ENCODE measurements at regions not wholly inside any gene's neighbourhood (a gene's known extent, or its start where the extent isn't known, plus 50 kb on each side); places are given as distances from the start of the nearest gene placed in this dataset.
A peak's percentile ranks its signal among the peaks of the same experiment; 100 is the strongest.
"Not testable (repeated sequence)": the region's sequence is repeated elsewhere in the genome, so short reads cannot be mapped to it uniquely, and the experiment has no call there.

DNA sequence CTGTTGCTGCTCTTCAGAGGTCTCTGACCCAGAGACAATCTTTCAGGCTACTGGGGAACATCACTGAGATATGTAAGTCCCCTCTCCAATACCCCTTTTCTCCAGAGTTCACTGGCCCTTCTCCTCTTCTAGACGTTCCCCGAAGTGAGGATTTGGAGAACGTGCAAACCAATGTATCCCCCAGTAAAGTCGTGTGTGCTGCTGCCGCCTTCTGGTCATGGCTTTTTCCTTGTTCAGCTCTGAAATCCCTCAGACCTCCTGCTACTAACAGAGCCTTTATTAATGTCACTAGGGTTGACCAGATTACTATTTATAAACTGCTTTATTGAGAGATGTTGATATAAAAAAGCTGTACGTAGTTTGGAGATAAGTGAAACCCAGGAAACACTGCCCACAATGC is 1028.6 kb downstream of the CDH9 start:
- peak; percentile 99 for ATAC-seq
- DNase-seq (ENCODE audit: low spot score) = peak; percentile 66

DNA sequence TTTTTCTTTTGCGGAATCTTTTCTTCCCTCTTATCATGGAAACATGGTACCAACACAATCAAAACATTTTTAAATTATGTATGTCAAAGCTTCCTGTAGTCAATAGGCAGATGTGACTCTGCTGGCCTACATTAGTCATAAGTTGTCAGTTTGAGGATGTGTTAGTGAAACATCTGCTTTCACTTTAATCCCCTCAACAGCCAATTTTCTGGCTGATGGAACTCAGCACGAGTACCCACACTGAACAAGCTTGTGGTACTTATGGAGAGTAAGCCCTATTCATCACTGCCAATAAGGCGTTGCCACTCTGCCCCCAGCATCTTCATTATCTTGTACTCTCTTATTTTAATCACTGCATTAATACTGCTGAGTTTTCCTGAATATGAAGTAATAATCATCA is 1034.4 kb downstream of the CDH9 start:
- DNase-seq (ENCODE audit: low spot score) (no peak), ATAC-seq (no peak)

DNA sequence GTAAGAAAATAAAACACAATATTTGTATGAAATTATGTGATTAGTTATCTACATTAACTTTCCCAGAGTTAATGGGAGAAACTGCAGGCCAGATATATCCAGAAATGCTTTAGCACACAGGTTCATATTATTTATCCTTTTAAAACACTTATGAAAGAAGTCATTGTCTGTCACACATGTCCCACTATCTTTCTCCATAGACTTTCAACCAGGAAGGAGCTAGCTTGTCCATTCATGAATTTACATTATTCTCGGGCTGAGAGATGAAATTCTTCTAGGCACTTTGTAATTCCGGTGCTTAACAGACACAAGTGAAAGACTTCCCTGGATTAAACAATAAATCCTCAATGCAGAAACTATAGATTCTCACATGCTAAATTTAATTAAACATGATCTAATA is 1043.2 kb downstream of the CDH9 start:
- ATAC-seq = no peak
- no peak for DNase-seq (ENCODE audit: low spot score)

GRCh38 chr5:25993701-25994100 is 1044.7 kb downstream of the CDH9 start:
- DNase-seq (ENCODE audit: low spot score) = no peak
- peak; percentile 66 for ATAC-seq

GRCh38 chr5:25991639-25992038 is 1046.7 kb downstream of the CDH9 start:
- ATAC-seq (no peak), DNase-seq (ENCODE audit: low spot score) (no peak)

GRCh38 chr5:25990771-25991170 is 1047.6 kb downstream of the CDH9 start:
- no peak for ATAC-seq
- no peak for DNase-seq (ENCODE audit: low spot score)

DNA sequence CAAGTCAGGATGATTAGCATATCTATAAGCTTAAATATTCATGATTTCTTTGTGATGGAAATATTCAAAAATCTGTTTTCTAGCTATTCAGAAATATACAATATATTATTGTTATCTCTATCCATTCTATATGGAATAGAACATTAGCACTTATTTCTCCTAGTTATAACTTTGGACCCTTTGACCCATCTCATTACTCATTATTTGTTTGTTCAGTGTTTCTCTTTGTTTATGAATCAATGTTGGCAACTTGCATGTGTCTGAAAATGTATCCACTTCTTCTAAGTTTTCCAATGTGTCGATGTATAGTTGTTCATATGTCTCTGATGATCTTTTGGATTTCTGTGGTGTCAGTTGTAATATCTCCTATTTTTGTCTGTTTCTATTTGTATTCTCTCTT is 1059.3 kb downstream of the CDH9 start:
- ATAC-seq (no peak), DNase-seq (ENCODE audit: low spot score) (no peak)

GRCh38 chr5:25975885-25976284 is 1062.5 kb downstream of the CDH9 start:
- peak; percentile 64 for ATAC-seq
- no peak for DNase-seq (ENCODE audit: low spot score)

- no peak for ATAC-seq
These were observed 1063.9 kb downstream of the CDH9 start for GRCh38 chr5:25974451-25974850.

DNA sequence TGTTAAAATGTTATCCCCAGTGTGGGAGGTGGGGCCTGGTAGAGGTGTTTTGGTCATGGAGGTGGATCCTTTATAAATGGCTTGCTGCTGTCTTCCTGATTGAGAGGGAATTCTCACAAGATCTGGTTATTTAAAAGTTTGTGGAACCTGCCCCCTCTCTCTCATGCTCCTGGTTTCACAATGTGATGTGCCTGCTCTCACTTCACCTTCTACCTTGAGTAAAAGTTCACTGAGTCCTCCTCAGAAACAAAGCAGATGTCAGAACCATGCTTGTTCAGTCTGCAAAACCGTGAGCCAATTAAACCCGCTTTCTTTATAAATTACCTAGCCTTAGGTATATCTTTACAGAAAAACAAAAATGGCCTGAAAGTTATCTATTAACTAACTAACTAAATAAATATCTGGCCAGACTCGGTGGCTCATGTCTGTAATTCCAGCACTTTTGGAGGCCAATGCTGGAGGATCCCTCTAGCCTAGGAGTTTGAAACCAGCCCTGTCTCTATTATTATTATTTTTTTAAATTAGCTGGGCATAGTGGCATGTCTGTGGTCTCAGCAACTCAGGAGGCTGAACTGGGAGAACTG is 1067.4 kb downstream of the CDH9 start:
- DNase-seq (ENCODE audit: low spot score) (no peak), ATAC-seq (peak; percentile 86)

More at GRCh38 chr5:25974451-25974850, 1063.9 kb downstream of the CDH9 start:
- DNase-seq (ENCODE audit: low spot score) = no peak

DNA sequence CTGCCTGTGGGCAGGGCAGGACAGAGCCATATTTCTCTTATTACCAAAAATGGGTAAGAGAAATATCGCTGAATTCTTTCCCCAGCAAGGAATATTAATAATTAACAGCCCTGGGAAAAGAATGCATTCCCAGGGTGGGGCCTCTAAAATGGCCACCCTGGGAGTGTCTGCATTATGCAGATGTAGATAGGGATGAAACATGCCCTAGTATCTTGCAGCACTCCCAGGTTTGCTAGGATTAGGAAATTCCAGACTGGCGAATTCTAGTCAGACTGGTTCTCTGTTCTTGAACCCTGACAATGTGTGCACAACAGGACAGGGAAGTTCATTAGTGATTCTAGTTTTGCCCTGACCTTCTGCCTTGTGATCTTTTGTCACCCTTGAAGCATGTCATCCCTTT is 1069.3 kb downstream of the CDH9 start:
- not testable (repeated sequence) for ATAC-seq; DNase-seq (ENCODE audit: low spot score)

GRCh38 chr5:25964009-25964372 is 1074.4 kb downstream of the CDH9 start:
- ATAC-seq (peak; percentile 69), DNase-seq (ENCODE audit: low spot score) (no peak)

DNA sequence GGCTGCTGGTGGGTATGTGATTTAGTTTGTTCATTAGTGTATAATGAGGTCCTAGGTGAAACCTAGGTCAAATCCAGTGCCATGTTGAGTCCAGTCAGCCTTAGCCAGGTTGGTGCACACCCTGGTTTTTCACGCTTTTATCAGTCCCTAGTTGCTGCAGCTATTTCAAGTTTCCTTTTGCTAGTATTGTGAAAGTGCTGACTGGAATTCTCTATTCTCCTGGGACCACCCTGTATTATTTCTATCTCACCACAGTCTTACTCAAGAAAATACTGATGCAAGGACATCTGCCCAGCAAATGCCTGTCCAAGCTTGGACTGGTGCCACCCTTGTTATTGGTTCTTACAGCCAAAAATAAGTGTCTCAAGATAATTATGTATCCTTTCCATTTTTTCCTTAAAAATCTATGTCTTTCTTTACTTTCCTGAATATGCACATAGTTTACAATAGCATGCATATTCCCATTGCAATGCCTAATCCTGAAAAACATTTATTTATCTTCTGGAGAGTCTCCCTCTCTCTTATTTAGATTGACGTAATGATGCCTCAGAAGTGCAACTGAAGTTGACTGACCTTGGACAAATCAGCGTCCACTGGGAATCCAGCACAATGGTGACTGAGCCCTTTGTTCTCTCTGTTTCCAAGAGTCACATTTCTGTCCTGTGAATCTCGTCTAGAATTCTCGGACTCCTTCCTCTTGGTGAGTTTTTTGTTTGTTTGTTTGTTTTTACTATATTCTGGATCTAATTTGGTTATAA is 1075.0 kb downstream of the CDH9 start:
- ATAC-seq (peak; percentile 82), DNase-seq (ENCODE audit: low spot score) (peak; percentile 54)

DNA sequence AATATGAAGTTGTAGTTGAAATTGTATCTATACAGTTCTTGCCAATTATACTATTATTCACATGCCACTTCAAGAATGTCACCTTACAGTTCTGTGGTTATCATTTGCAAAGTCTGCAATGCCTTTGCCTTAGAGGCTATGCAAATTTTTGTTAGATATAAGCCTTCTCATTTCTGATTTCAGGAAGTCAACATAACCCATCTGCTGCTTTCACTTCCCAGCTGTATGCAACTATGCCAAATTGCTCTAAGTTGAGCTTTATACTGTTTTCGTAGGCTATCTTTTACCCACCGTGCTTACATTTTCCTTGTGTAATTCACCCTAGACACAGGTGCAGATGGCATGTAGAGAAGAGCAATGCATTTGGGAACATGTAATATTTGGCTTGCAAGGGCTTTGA is 1083.0 kb downstream of the CDH9 start:
- DNase-seq (ENCODE audit: low spot score) (no peak), ATAC-seq (no peak)

DNA sequence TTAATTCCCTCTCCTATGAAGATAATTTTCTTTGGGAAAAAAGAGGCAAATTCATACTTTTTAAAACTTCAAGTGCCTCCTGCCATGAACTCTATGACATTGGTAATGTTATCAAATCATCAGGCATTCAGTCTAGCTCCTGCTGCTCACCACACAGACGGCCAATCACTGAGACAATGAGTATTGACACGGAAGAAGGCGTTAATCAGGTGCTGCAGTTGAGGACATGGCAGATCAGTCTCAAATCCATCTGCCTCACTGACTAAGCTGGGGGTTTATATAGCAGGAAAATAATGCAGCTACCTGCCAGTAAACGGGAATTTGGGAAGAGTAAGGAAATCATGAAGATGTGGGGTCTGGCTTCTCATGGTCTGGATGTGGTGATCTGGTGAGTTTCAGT is 1087.7 kb downstream of the CDH9 start:
- DNase-seq (ENCODE audit: low spot score) = no peak
- no peak for ATAC-seq

DNA sequence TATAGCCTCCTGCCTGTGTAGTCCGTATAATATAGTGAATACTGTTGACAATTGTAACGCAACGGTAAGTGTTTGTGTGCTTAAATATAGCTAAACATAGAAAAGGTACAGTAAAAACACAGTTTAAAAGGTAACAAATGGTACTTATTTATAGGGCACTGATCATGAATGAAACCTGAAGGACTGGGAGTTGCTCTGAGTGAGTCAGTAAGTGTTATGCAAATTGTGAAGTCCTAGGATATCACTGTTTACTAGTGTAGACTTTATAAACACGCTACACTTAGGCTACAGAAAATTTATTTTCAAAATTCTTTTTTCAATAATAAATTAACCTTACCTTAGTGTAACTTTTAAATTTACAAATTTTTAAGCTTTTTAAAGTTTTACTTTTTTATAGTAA is 1090.1 kb downstream of the CDH9 start:
- ATAC-seq (no peak), DNase-seq (ENCODE audit: low spot score) (no peak)

- ATAC-seq = no peak
- no peak for DNase-seq (ENCODE audit: low spot score)
These were observed 1093.6 kb downstream of the CDH9 start for GRCh38 chr5:25944786-25945185.

DNA sequence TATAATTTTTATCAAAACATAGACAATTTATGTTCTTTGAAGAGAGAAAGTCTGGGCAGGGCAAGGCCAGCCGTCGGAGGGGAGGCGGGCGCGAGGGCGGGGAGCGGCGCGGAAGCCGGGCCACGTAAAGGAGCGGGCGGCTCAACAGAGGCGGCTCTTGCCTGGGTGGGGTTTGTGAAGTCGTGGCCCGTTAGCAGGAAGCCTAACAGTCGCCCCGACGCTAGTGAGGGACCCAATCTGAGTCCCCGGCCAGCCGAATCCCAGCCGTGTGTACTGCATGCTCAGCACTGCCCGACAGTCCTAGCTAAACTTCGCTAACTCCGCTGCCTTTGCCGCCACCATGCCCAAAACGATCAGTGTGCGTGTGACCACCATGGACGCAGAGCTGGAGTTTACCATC is 1129.2 kb downstream of the CDH9 start:
- ATAC-seq (no peak), DNase-seq (ENCODE audit: low spot score) (no peak)

- peak; percentile 53 for ATAC-seq
- no peak for DNase-seq (ENCODE audit: low spot score)
These were observed 1132.7 kb downstream of the CDH9 start for GRCh38 chr5:25905646-25906045.

GRCh38 chr5:25892211-25892610 is 1146.2 kb downstream of the CDH9 start:
- ATAC-seq (no peak), DNase-seq (ENCODE audit: low spot score) (no peak)

- ATAC-seq (no peak), DNase-seq (ENCODE audit: low spot score) (no peak)
These were observed 1146.7 kb downstream of the CDH9 start for GRCh38 chr5:25891691-25892090.

DNA sequence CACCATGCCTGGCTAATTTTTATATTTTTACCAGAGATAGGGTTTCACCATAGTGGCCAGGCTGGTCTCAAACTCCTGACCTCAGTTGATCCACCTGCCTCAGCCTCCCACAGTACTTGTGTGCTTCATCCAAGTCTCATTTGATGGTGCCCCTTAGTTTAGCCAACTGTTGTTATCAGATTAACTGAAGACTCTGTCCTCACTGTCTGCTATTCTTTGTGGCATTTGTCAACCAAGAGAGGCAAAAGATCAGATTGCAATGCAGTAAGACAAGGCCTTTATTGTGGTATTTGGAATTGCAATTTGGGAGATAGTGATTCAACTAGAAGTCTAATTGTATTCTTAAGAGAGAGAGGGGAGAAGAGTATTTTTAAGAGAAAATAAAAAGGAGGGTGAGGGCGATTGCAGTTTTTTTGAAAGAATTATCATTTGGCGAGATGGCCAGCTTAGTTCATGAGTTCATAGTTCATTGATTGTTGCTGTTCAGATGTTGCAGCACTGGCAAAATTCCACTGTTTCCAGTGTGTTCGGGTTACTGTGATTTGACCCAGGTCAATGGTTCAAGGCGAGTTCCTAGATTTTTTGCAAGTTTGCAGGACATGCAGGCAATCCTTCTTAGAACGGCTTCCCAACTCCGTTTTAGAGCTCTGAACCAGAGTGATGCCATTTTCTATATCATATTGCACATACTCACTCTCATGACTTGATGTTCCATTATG is 1156.9 kb downstream of the CDH9 start:
- peak; percentile 95 for ATAC-seq

More for the DNA sequence above, 1156.9 kb downstream of the CDH9 start:
- DNase-seq (ENCODE audit: low spot score) = peak; percentile 84
